Neural cell (in vitro differentiated cells): ENCODE measurements at regions not wholly inside any gene's neighbourhood (a gene's known extent, or its start where the extent isn't known, plus 50 kb on each side); places are given as distances from the start of the nearest gene placed in this dataset.
A peak's percentile ranks its signal among the peaks of the same experiment; 100 is the strongest.

ENCODE experiments used
- H2AFZ ChIP-seq: fragments of 200-600, 300-800 bp; sonication (generic), shearing (Covaris generic); 2 replicates; pipeline ENCODE4 v1.6.0; 2014; ENCODE audit warnings: low read depth, mild to moderate bottlenecking, antibody characterized with exemption, low read length, moderate library complexity
- H3F3A ChIP-seq: fragments of 200-600 bp; shearing (Covaris generic); 2 replicates; pipeline ENCODE4 v1.6.1; 2016; ENCODE audit warnings: mild to moderate bottlenecking, moderate library complexity, mixed read lengths, antibody characterized with exemption, low read length; ENCODE audit not compliant: insufficient read depth, poor library complexity, severe bottlenecking
- H3K27ac ChIP-seq: fragments of 200-600, 300-800 bp; sonication (generic), shearing (Covaris generic); 2 replicates; pipeline ENCODE4 v1.5.1; 2014; ENCODE audit warnings: mild to moderate bottlenecking, low read length, moderate library complexity
- H3K27me3 ChIP-seq: fragments of 300-800, 200-600 bp; sonication (generic), shearing (Covaris generic); 2 replicates; pipeline ENCODE4 v1.6.0; 2014; ENCODE audit warnings: mild to moderate bottlenecking, low read depth, low read length, moderate library complexity; ENCODE audit not compliant: insufficient read depth
- H3K36me3 ChIP-seq: fragments of 300-800, 200-600 bp; sonication (generic), shearing (Covaris generic); 2 replicates; pipeline ENCODE4 v1.5.1; 2014; ENCODE audit warnings: mild to moderate bottlenecking, antibody characterized with exemption, low read length, moderate library complexity; ENCODE audit not compliant: insufficient read depth
- H3K4me2 ChIP-seq: fragments of 300-800, 200-600 bp; sonication (generic), shearing (Covaris generic); 2 replicates; pipeline ENCODE4 v1.6.0; 2014; ENCODE audit warnings: mild to moderate bottlenecking, low read length
- H3K4me3 ChIP-seq: fragments of 300-800, 200-600 bp; sonication (generic), shearing (Covaris generic); 2 replicates; pipeline ENCODE4 v1.5.1; 2014; ENCODE audit warnings: mild to moderate bottlenecking, low read length, moderate library complexity
- H3K79me2 ChIP-seq: fragments of 200-600 bp; shearing (Covaris generic); replicated peaks from 2 replicates; pipeline ENCODE4 v1.6.0; 2014; ENCODE audit warnings: mild to moderate bottlenecking, low read length, moderate library complexity; ENCODE audit not compliant: insufficient read depth
- H3K9ac ChIP-seq: fragments of 300-800, 200-600 bp; sonication (generic), shearing (Covaris generic); 2 replicates; pipeline ENCODE4 v1.6.1; 2016; ENCODE audit warnings: mild to moderate bottlenecking, low read length, mixed read lengths
- H3K9me2 ChIP-seq: fragments of 200-600 bp; shearing (Covaris generic); 2 replicates; pipeline ENCODE4 v1.6.1; 2016; ENCODE audit warnings: mild to moderate bottlenecking, low read length, mixed read lengths; ENCODE audit not compliant: insufficient read depth
- H3K9me3 ChIP-seq: fragments of 200-600, 300-800 bp; sonication (generic), shearing (Covaris generic); 2 replicates; pipeline ENCODE4 v1.6.1; 2016; ENCODE audit warnings: mild to moderate bottlenecking, mixed run types, low read length, moderate library complexity, mixed read lengths
- H4K20me1 ChIP-seq: fragments of 200-600 bp; shearing (Covaris generic); 2 replicates; pipeline ENCODE4 v1.6.1; 2016; ENCODE audit warnings: mild to moderate bottlenecking, mixed run types; ENCODE audit not compliant: insufficient read depth
- CTCF ChIP-seq: fragments of 450-650 bp; IDR thresholded peaks from 2 replicates; pipeline ENCODE4 v1.5.1; 2014; ENCODE audit warnings: antibody characterized with exemption, mild to moderate bottlenecking, moderate library complexity; ENCODE audit not compliant: poor library complexity, severe bottlenecking
- EP300 ChIP-seq: fragments of 450-650 bp; conservative IDR thresholded peaks from 2 replicates; pipeline ENCODE4 v1.6.1; 2014; ENCODE audit warnings: antibody characterized with exemption, mild to moderate bottlenecking, moderate library complexity; ENCODE audit not compliant: poor library complexity, severe bottlenecking
- EZH2 ChIP-seq: fragments of 200-600, 300-800 bp; shearing (Covaris generic), sonication (generic); IDR thresholded peaks from 2 replicates; pipeline ENCODE4 v1.6.1; 2014; ENCODE audit warnings: antibody characterized with exemption, low read length, borderline replicate concordance, mild to moderate bottlenecking; ENCODE audit not compliant: insufficient read depth, poor library complexity, severe bottlenecking
- MXI1 ChIP-seq: fragments of 450-650 bp; conservative IDR thresholded peaks from 2 replicates; pipeline ENCODE4 v1.6.1; 2014; ENCODE audit warnings: antibody characterized with exemption, mild to moderate bottlenecking; ENCODE audit not compliant: poor library complexity, severe bottlenecking
- POLR2AphosphoS5 ChIP-seq: IDR thresholded peaks from 2 replicates; pipeline ENCODE4 v1.6.1; 2012
- RAD21 ChIP-seq: fragments of 450-650 bp; conservative IDR thresholded peaks from 2 replicates; pipeline ENCODE4 v1.6.1; 2014; ENCODE audit warnings: antibody characterized with exemption, mild to moderate bottlenecking, moderate library complexity
- REST ChIP-seq: IDR thresholded peaks from 2 replicates; pipeline ENCODE4 v1.6.1; 2012; ENCODE audit warnings: borderline replicate concordance
- SMC3 ChIP-seq: fragments of 450-650 bp; conservative IDR thresholded peaks from 2 replicates; pipeline ENCODE4 v1.6.1; 2014; ENCODE audit warnings: antibody characterized with exemption, mild to moderate bottlenecking, moderate library complexity; ENCODE audit not compliant: poor library complexity
- TAF1 ChIP-seq: IDR thresholded peaks from 2 replicates; pipeline ENCODE4 v1.6.1; 2012; ENCODE audit warnings: low read depth

DNA sequence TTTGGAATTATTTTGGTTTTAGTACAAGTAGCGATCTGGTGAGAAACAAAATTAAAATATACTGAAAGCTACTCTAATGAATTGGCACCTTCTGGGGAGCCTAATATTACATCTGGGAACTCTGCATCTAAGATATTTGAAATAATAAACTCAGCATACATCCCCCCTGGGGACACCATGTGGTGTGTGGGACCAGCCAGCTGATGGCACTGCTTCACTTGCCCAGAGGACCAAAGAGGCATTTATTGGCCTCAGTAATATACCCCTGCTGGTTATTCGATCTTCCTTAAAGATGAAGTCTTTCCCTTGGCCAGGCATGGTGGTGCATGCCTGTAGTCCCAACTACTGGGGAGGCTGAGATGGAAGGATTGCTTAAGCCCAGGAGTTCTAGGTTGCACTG, 195.1 kb upstream of the AUTS2 start:
- Histone ChIP-seq H3F3A (no peaks in the 10 kb centered on the region), H3K9ac (no peak overlapping the region), H2AFZ (no peak overlapping the region), H3K27me3 (no peaks in the 10 kb centered on the region), H3K36me3 (no peaks in the 10 kb centered on the region), H3K4me2 (no peak overlapping the region), H3K9me3 (no peaks in the 10 kb centered on the region), H3K4me3 (no peak overlapping the region), H3K9me2 (no peaks in the 10 kb centered on the region), H3K27ac (no peak overlapping the region), H3K79me2 (no peaks in the 10 kb centered on the region), H4K20me1 (no peaks in the 10 kb centered on the region)
- TF ChIP-seq EZH2 (no peak), SMC3 (no peak)

GRCh38 chr7:69411018-69411417, 187.3 kb upstream of the AUTS2 start:
- Histone ChIP-seq H3K9me3 (no peaks in the 10 kb centered on the region), H3K4me2 (no peak overlapping the region), H4K20me1 (no peaks in the 10 kb centered on the region), H3K9me2 (no peaks in the 10 kb centered on the region), H3K36me3 (no peaks in the 10 kb centered on the region), H3K4me3 (no peak overlapping the region), H3K79me2 (no peaks in the 10 kb centered on the region), H3F3A (no peaks in the 10 kb centered on the region), H2AFZ (no peak overlapping the region), H3K9ac (no peak overlapping the region), H3K27ac (no peak overlapping the region), H3K27me3 (no peaks in the 10 kb centered on the region)
- no peak for TF ChIP-seq CTCF
- TF ChIP-seq RAD21, result no peak
- no peak for TF ChIP-seq MXI1
- TF ChIP-seq EZH2, result no peak
- no peak for TF ChIP-seq REST
- no peak for TF ChIP-seq SMC3
- TF ChIP-seq TAF1, result no peak
- TF ChIP-seq EP300, result no peak
- no peak for TF ChIP-seq POLR2AphosphoS5

- no peak overlapping the region for H3K4me2 ChIP-seq
These were observed 186.8 kb upstream of the AUTS2 start for GRCh38 chr7:69411466-69411865.

More at GRCh38 chr7:69411466-69411865, 186.8 kb upstream of the AUTS2 start:
- H3K9me2 ChIP-seq, result no peaks in the 10 kb centered on the region
- H3K9me3 ChIP-seq, result no peaks in the 10 kb centered on the region
- no peaks in the 10 kb centered on the region for H3F3A ChIP-seq
- H3K36me3 ChIP-seq, result no peaks in the 10 kb centered on the region
- no peaks in the 10 kb centered on the region for H3K27me3 ChIP-seq
- no peak overlapping the region for H3K9ac ChIP-seq
- H3K27ac ChIP-seq, result no peak overlapping the region
- H2AFZ ChIP-seq, result no peak overlapping the region
- H3K4me3 ChIP-seq, result no peak overlapping the region
- no peaks in the 10 kb centered on the region for H3K79me2 ChIP-seq
- TF ChIP-seq EP300, result peak; percentile 50
- no peak for TF ChIP-seq CTCF
- no peaks in the 10 kb centered on the region for H4K20me1 ChIP-seq
